NT2/D1 (cell line): ENCODE measurements at regions not wholly inside any gene's neighbourhood (a gene's known extent, or its start where the extent isn't known, plus 50 kb on each side); places are given as distances from the start of the nearest gene placed in this dataset.

Experiments
- DNase-seq: peaks from one replicate; pipeline ENCODE4 v3.0.0-alpha.2; 2011; ENCODE audit warnings: low read depth, low spot score
- H3K27me3 ChIP-seq: 2 replicates; pipeline ENCODE4 v1.6.0; 2011; ENCODE audit warnings: mild to moderate bottlenecking; ENCODE audit not compliant: insufficient read length, insufficient read depth
- H3K36me3 ChIP-seq: 2 replicates; pipeline ENCODE4 v1.6.1; 2011; ENCODE audit warnings: mild to moderate bottlenecking, low read length, mixed read lengths; ENCODE audit not compliant: insufficient read depth, insufficient read length
- H3K4me1 ChIP-seq: 2 replicates; pipeline ENCODE4 v1.5.1; 2011; ENCODE audit not compliant: insufficient read depth, insufficient read length
- H3K4me3 ChIP-seq: 2 replicates; pipeline ENCODE4 v1.5.1; 2011; ENCODE audit warnings: low read depth; ENCODE audit not compliant: insufficient read length
- H3K9ac ChIP-seq: 2 replicates; pipeline ENCODE4 v1.6.0; 2011; ENCODE audit warnings: low read depth; ENCODE audit not compliant: insufficient read length
- H3K9me3 ChIP-seq: 2 replicates; pipeline ENCODE4 v1.5.1; 2011; ENCODE audit warnings: mild to moderate bottlenecking, low read length; ENCODE audit not compliant: insufficient read depth
- SUZ12 ChIP-seq: IDR thresholded peaks from 2 replicates; pipeline ENCODE4 v1.6.1; 2011; ENCODE audit not compliant: insufficient read length, insufficient read depth; ENCODE audit errors: extremely low read depth
- YY1 ChIP-seq: IDR thresholded peaks from 2 replicates; pipeline ENCODE4 v1.6.1; 2011; ENCODE audit not compliant: insufficient read length, insufficient read depth
- ZNF274 ChIP-seq: IDR thresholded peaks from 2 replicates; pipeline ENCODE4 v1.6.1; 2011; ENCODE audit warnings: mild to moderate bottlenecking, low read depth, low read length

GRCh38 chr1:25163986-25164385, 68.3 kb downstream of the SYF2 start:
- no peaks in the 10 kb centered on the region for H3K36me3 ChIP-seq
- peaks cover 17% of the 10 kb centered on the region for H3K4me1 ChIP-seq
- H3K4me3 ChIP-seq: no peak overlapping the region
- no peaks in the 10 kb centered on the region for H3K27me3 ChIP-seq
- TF ChIP-seq SUZ12 (no peak), ZNF274 (no peak), YY1 (no peak)
- DNase-seq: no peak
- H3K9ac ChIP-seq: no peak overlapping the region
- H3K9me3 ChIP-seq: peaks cover 18% of the 10 kb centered on the region

- no peak overlapping the region for H3K9ac ChIP-seq
- peaks cover 1% of the 10 kb centered on the region for H3K4me1 ChIP-seq
- no peak for DNase-seq
- H3K27me3 ChIP-seq: no peaks in the 10 kb centered on the region
- TF ChIP-seq ZNF274: no peak
- TF ChIP-seq YY1: no peak
- no peak for TF ChIP-seq SUZ12
- H3K4me3 ChIP-seq: no peak overlapping the region
- H3K36me3 ChIP-seq: no peaks in the 10 kb centered on the region
- peaks cover 27% of the 10 kb centered on the region for H3K9me3 ChIP-seq
Observed at GRCh38 chr1:25161981-25162380, 70.3 kb downstream of the SYF2 start.

- no peak for TF ChIP-seq ZNF274
- TF ChIP-seq YY1: no peak
- TF ChIP-seq SUZ12: no peak
- Histone ChIP-seq H3K27me3 (no peaks in the 10 kb centered on the region), H3K9ac (no peak overlapping the region), H3K9me3 (peaks cover 14% of the 10 kb centered on the region), H3K4me1 (no peaks in the 10 kb centered on the region), H3K4me3 (no peak overlapping the region), H3K36me3 (no peaks in the 10 kb centered on the region)
- no peak for DNase-seq
Observed at GRCh38 chr1:25157846-25158245, 74.5 kb downstream of the SYF2 start.

DNA sequence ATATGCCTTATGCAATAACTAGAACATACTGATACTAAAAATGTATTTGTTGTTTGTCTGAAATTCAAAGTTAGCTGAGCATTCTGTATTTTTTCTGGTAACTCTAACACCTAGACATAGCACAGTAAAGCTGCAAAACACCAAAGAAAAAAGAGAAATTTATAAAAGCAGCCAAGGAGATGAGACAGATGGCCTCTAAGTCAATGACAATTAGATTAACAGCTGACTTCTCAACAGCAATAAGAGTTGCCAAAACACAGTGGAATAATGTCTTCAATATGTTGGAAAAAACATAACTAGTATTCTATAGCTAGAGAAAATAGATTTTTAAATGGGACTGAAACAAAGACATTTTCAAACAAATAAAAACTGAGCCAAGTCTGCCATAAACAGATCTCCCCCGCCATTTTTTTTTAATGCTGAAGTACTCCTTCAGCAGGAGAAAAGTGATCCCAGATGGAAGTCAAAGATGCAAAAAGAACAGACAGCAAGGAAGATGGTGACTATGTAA, 81.3 kb downstream of the SYF2 start:
- H3K4me1 ChIP-seq: peaks cover under 1% of the 10 kb centered on the region
- DNase-seq: no peak
- H3K4me3 ChIP-seq: no peak overlapping the region
- TF ChIP-seq SUZ12 (no peak), YY1 (no peak), ZNF274 (no peak)
- H3K9me3 ChIP-seq: peaks cover 14% of the 10 kb centered on the region
- H3K27me3 ChIP-seq: no peaks in the 10 kb centered on the region
- no peak overlapping the region for H3K9ac ChIP-seq
- no peaks in the 10 kb centered on the region for H3K36me3 ChIP-seq

DNA sequence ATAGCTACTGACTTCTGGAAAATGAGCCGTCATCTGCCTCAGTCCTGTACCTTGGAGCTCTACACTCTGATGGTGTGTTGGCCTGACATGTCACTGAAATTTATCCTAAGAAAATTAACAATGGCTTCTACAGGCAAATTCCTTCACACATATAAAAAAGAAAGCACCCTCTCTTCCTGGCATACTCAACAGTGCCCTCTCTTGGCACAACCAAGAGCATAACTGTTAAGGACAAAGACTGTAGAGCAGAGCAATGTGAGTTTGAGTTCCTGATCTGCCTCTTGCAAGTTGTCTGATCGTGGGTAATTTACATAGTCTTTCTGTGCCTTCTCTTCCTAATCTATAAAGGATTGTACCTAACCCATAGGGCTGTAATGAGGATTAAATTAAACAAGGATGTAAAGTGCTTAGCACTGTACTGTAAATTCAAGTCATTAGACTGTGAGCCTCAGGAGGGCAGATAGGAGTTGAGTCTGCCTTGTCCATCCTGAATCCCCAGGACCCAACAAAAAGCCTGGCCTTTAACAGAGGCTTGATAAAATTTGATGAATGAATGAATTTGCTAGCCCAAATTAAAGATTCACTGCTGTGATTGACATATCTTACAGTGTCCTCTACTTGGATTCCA, 83.5 kb downstream of the SYF2 start:
- TF ChIP-seq SUZ12 (no peak), YY1 (no peak), ZNF274 (no peak)
- peaks cover 14% of the 10 kb centered on the region for H3K9me3 ChIP-seq
- H3K9ac ChIP-seq: no peak overlapping the region
- no peak overlapping the region for H3K4me3 ChIP-seq
- no peaks in the 10 kb centered on the region for H3K27me3 ChIP-seq
- H3K4me1 ChIP-seq: peaks cover 4% of the 10 kb centered on the region
- no peaks in the 10 kb centered on the region for H3K36me3 ChIP-seq
- DNase-seq: peak; percentile 36

GRCh38 chr1:25146451-25146855, 85.8 kb downstream of the SYF2 start:
- H3K27me3 ChIP-seq: no peaks in the 10 kb centered on the region
- TF ChIP-seq ZNF274 (no peak), YY1 (no peak), SUZ12 (no peak)
- DNase-seq: no peak

GRCh38 chr1:25145775-25146393, 86.4 kb downstream of the SYF2 start:
- H3K4me3 ChIP-seq: no peak overlapping the region
- H3K36me3 ChIP-seq: no peaks in the 10 kb centered on the region
- H3K9me3 ChIP-seq: peaks cover 11% of the 10 kb centered on the region; the same call in 1 of the 2 replicates
- H3K27me3 ChIP-seq: no peaks in the 10 kb centered on the region
- H3K9ac ChIP-seq: no peak overlapping the region
- H3K4me1 ChIP-seq: peaks cover 4% of the 10 kb centered on the region
- no peak for DNase-seq
- TF ChIP-seq ZNF274: no peak
- TF ChIP-seq YY1: no peak
- no peak for TF ChIP-seq SUZ12

More at GRCh38 chr1:25146451-25146855, 85.8 kb downstream of the SYF2 start:
- no peak overlapping the region for H3K9ac ChIP-seq
- no peak overlapping the region for H3K4me3 ChIP-seq
- peaks cover 4% of the 10 kb centered on the region for H3K4me1 ChIP-seq
- peaks cover 14% of the 10 kb centered on the region for H3K9me3 ChIP-seq
- H3K36me3 ChIP-seq: no peaks in the 10 kb centered on the region
